Activated CD4-positive, alpha-beta memory T cell treated with anti-CD3 and anti-CD28 coated beads, Interleukin-2, amount 10 ng/mL, durations not matched to agents 7 days and 5 days (primary cell): ENCODE measurements at regions not wholly inside any gene's neighbourhood (a gene's known extent, or its start where the extent isn't known, plus 50 kb on each side); places are given as distances from the start of the nearest gene placed in this dataset.

ENCODE experiments used
- CTCF ChIA-PET: fragments of 350-600 bp; sonication (Branson Sonifier 250); formaldehyde crosslinking; loops from one replicate; lab custom pipeline; 2021; ENCODE audit warnings: antibody characterized with exemption, inconsistent platforms; lab: Charles Lee
- POLR2A ChIA-PET: fragments of 350-600 bp; sonication (Branson Sonifier 250); formaldehyde crosslinking; loops from one replicate; lab custom pipeline; 2021; ENCODE audit warnings: antibody characterized with exemption; lab: Charles Lee
- DNase-seq: peaks from one replicate; pipeline ENCODE4 v3.0.0-alpha.2; 2020
- H3K27ac Mint-ChIP-seq: one replicate; pipeline ENCODE4 v1.8.0; 2021; ENCODE audit warnings: mild to moderate bottlenecking, mixed read lengths
- H3K27me3 Mint-ChIP-seq: one replicate; pipeline ENCODE4 v1.8.0; 2021; ENCODE audit warnings: mixed read lengths
- H3K36me3 Mint-ChIP-seq: one replicate; pipeline ENCODE4 v1.8.0; 2021; ENCODE audit warnings: low read depth, mixed read lengths
- H3K4me1 Mint-ChIP-seq: one replicate; pipeline ENCODE4 v1.8.0; 2021; ENCODE audit warnings: mixed read lengths
- H3K4me3 Mint-ChIP-seq: one replicate; pipeline ENCODE4 v1.8.0; 2021; ENCODE audit warnings: mild to moderate bottlenecking, mixed read lengths
- H3K9me3 Mint-ChIP-seq: one replicate; pipeline ENCODE4 v1.8.0; 2021; ENCODE audit warnings: mixed read lengths

DNA sequence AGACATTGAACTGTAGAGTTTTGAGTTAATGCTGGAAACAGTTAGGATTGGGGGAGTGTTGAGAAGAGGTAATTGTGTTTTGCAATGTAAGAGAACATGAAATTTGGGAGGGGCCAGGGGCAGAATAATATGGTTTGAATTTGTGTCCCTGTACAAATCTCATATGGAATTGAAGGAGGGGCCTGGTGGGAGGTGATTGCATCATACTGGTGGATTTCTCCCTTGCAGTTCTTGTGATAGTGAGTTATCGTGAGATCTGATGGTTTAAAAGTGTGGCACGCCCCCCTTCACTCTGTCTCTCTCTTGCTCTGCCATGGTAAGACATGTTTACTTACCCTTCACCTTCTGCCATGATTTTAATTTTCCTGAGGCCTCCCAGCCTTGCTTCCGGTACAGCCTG lies 876.0 kb upstream of the FBXO33 start:
- Mint-ChIP-seq H3K4me3 (no peak overlapping the region), H3K4me1 (no peaks in the 10 kb centered on the region), H3K36me3 (no peaks in the 10 kb centered on the region), H3K27me3 (no peaks in the 10 kb centered on the region), H3K27ac (no peak overlapping the region), H3K9me3 (peaks cover 6% of the 10 kb centered on the region)
- ChIA-PET POLR2A (no interaction called here), CTCF (no interaction called here)
- DNase-seq = no peak

GRCh38 chr14:40296821-40297220 lies 864.6 kb upstream of the FBXO33 start:
- DNase-seq = no peak
- H3K27me3 Mint-ChIP-seq = no peaks in the 10 kb centered on the region
- ChIA-PET CTCF (no interaction called here), POLR2A (no interaction called here)
- H3K4me1 Mint-ChIP-seq = no peaks in the 10 kb centered on the region
- no peak overlapping the region for H3K27ac Mint-ChIP-seq
- H3K4me3 Mint-ChIP-seq = no peak overlapping the region
- H3K9me3 Mint-ChIP-seq = peaks cover 18% of the 10 kb centered on the region
- H3K36me3 Mint-ChIP-seq = no peaks in the 10 kb centered on the region

DNA sequence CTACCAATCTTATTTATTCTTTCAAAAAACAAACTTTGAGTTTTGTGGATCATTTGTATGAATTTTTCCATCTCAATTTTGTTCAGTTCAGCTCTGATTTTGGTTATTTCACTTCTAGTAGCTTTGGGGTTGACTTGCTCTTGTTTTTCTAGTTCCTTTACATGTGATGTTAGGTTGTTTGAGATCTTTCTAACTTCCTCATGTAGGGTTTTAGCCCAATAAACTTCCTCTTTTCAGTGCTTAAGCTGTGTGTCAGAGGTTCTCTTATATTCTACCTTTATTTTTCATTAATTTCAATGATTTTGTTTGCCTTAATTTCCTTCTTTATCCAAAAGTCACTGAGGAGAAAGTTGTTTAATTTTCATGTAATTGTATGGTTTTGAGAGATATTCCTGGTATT lies 860.4 kb upstream of the FBXO33 start:
- H3K9me3 Mint-ChIP-seq = peaks cover 18% of the 10 kb centered on the region
- H3K4me3 Mint-ChIP-seq = no peak overlapping the region
- no peaks in the 10 kb centered on the region for H3K27me3 Mint-ChIP-seq
- POLR2A ChIA-PET = no interaction called here
- DNase-seq = no peak
- no peaks in the 10 kb centered on the region for H3K4me1 Mint-ChIP-seq
- CTCF ChIA-PET = no interaction called here
- no peaks in the 10 kb centered on the region for H3K36me3 Mint-ChIP-seq
- no peak overlapping the region for H3K27ac Mint-ChIP-seq

DNA sequence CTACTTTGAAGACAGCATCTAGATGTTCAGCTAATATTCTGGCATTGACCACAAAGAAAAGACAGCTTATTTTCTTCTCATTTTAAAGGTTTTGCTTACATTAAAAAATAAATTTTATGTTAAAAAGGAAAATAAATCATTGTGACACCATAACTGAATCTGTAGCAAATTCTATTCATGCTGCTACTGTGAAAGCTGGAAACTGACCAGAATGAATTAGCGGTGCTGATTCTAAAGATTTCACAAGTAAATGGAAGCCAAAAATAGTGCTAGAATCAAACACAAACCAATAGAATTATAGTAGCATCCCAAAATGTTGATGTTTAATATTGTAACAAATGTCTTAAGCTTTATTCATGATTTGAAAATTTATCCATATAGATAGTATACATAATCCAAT lies 850.0 kb upstream of the FBXO33 start:
- H3K4me3 Mint-ChIP-seq = no peak overlapping the region
- no peak for DNase-seq
- H3K27ac Mint-ChIP-seq = no peak overlapping the region
- H3K27me3 Mint-ChIP-seq = no peaks in the 10 kb centered on the region
- no peaks in the 10 kb centered on the region for H3K36me3 Mint-ChIP-seq
- H3K4me1 Mint-ChIP-seq = no peaks in the 10 kb centered on the region
- H3K9me3 Mint-ChIP-seq = no peaks in the 10 kb centered on the region
- CTCF ChIA-PET = no interaction called here
- POLR2A ChIA-PET = no interaction called here

GRCh38 chr14:40280652-40281051 lies 848.4 kb upstream of the FBXO33 start:
- POLR2A ChIA-PET = no interaction called here
- Mint-ChIP-seq H3K9me3 (no peaks in the 10 kb centered on the region), H3K4me1 (no peaks in the 10 kb centered on the region), H3K36me3 (no peaks in the 10 kb centered on the region), H3K4me3 (no peak overlapping the region), H3K27ac (no peak overlapping the region), H3K27me3 (no peaks in the 10 kb centered on the region)
- CTCF ChIA-PET = no interaction called here
- DNase-seq = no peak

DNA sequence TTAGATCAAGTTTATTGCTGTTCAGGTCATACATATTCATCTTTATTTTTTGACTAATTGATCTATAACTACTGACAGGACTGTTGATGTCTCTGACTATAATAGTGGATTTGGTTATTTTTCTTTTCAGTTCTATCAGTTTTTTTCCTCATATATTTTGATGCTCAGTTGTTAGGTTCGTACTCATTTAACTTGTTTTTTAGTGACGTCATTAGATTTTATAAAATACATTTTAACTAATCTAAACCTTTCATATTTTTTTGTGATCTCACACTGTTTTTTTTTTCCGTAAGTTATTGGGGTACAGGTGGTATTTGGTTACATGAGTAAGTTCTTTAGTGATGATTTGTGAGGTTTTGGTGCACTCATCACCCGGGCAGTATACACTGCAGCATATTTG lies 841.2 kb upstream of the FBXO33 start:
- no peak overlapping the region for H3K4me3 Mint-ChIP-seq
- no peaks in the 10 kb centered on the region for H3K27me3 Mint-ChIP-seq
- H3K9me3 Mint-ChIP-seq = peaks cover 2% of the 10 kb centered on the region
- ChIA-PET CTCF (no interaction called here), POLR2A (no interaction called here)
- no peaks in the 10 kb centered on the region for H3K36me3 Mint-ChIP-seq
- H3K4me1 Mint-ChIP-seq = no peaks in the 10 kb centered on the region
- H3K27ac Mint-ChIP-seq = no peak overlapping the region
- DNase-seq = no peak

- Mint-ChIP-seq H3K9me3 (peaks cover 5% of the 10 kb centered on the region), H3K27me3 (no peaks in the 10 kb centered on the region), H3K36me3 (no peaks in the 10 kb centered on the region), H3K4me3 (no peak overlapping the region), H3K4me1 (no peaks in the 10 kb centered on the region), H3K27ac (no peak overlapping the region)
- ChIA-PET CTCF (interaction anchor here (0.6 kb wide), 1 partner anchor 844 kb away, joined by 3 read pairs; no protein-coding TSS in a partner anchor), POLR2A (no interaction called here)
- DNase-seq = no peak
Observed at GRCh38 chr14:40271480-40271879, 839.2 kb upstream of the FBXO33 start.

- Mint-ChIP-seq H3K27ac (no peak overlapping the region), H3K9me3 (peaks cover 8% of the 10 kb centered on the region), H3K4me3 (no peak overlapping the region), H3K36me3 (no peaks in the 10 kb centered on the region), H3K27me3 (no peaks in the 10 kb centered on the region), H3K4me1 (no peaks in the 10 kb centered on the region)
- DNase-seq = no peak
- ChIA-PET CTCF (no interaction called here), POLR2A (no interaction called here)
Observed at GRCh38 chr14:40269436-40269835, 837.2 kb upstream of the FBXO33 start.

GRCh38 chr14:40268236-40268635 lies 836.0 kb upstream of the FBXO33 start:
- Mint-ChIP-seq H3K4me1 (no peaks in the 10 kb centered on the region), H3K9me3 (peaks cover 6% of the 10 kb centered on the region), H3K27ac (no peak overlapping the region), H3K4me3 (no peak overlapping the region), H3K27me3 (no peaks in the 10 kb centered on the region), H3K36me3 (no peaks in the 10 kb centered on the region)
- no peak for DNase-seq
- ChIA-PET POLR2A (no interaction called here), CTCF (no interaction called here)

GRCh38 chr14:40265096-40265495 lies 832.9 kb upstream of the FBXO33 start:
- Mint-ChIP-seq H3K36me3 (no peaks in the 10 kb centered on the region), H3K4me1 (no peaks in the 10 kb centered on the region), H3K4me3 (no peak overlapping the region), H3K27ac (no peak overlapping the region), H3K9me3 (peaks cover 6% of the 10 kb centered on the region), H3K27me3 (no peaks in the 10 kb centered on the region)
- no peak for DNase-seq
- ChIA-PET CTCF (no interaction called here), POLR2A (no interaction called here)

DNA sequence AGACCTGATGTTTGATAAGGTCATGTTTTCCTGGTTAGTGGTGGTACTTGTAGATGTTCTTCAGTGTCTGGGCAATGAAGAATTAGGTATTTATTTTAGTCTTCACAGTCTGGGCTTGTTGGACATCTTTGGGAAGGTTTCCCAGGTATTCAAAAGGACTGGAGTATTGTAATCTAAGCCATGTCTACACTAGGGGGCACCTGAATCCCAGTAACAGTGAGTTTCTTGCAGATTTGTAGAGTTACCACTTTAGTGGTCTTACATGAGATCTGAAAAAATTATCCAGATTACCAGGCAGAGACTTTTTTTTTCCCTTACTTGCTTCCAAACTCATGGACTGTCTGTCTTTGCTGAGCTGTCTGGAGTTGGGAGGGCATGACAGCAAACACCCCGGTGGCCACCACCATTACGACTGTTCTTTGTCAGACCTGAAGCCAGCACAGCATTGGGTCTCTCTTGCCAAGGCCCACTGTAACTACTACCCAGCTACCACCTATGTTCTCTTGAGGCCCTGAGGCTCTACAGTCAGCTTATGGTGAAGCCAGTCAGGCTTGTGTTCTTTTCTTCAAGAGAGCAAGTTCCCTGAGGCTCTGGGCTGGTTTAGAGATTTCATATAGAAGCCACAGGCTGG lies 820.7 kb upstream of the FBXO33 start:
- no peak for DNase-seq
- no peaks in the 10 kb centered on the region for H3K4me1 Mint-ChIP-seq
- no peak overlapping the region for H3K27ac Mint-ChIP-seq
- H3K4me3 Mint-ChIP-seq = no peak overlapping the region
- H3K36me3 Mint-ChIP-seq = no peaks in the 10 kb centered on the region
- H3K9me3 Mint-ChIP-seq = peaks cover 2% of the 10 kb centered on the region
- no peaks in the 10 kb centered on the region for H3K27me3 Mint-ChIP-seq
- CTCF ChIA-PET = no interaction called here
- POLR2A ChIA-PET = no interaction called here

DNA sequence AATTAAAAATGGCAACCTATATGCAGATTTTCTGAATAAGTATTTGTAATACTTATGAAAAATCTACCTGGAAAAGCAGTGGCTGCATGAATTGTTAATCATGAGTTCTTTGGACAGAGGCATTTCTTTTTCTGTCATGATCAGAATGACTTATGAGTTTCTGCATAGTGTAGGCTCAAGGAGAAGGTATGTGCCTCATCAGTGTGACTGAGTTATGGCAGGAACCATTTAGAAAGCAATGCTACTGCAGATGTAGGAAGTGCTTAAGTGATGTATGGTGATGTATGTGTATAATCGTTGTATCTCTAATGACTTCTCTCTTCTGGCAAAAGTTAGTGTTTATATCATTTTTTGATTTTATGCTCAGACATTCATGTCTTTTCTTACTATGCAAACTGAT lies 816.4 kb upstream of the FBXO33 start:
- no peaks in the 10 kb centered on the region for H3K27me3 Mint-ChIP-seq
- H3K27ac Mint-ChIP-seq = no peak overlapping the region
- DNase-seq = no peak
- ChIA-PET CTCF (no interaction called here), POLR2A (no interaction called here)
- H3K4me1 Mint-ChIP-seq = no peaks in the 10 kb centered on the region
- H3K4me3 Mint-ChIP-seq = no peak overlapping the region
- peaks cover 2% of the 10 kb centered on the region for H3K9me3 Mint-ChIP-seq
- no peaks in the 10 kb centered on the region for H3K36me3 Mint-ChIP-seq

- Mint-ChIP-seq H3K9me3 (peaks cover under 1% of the 10 kb centered on the region), H3K27ac (no peak overlapping the region), H3K27me3 (no peaks in the 10 kb centered on the region), H3K36me3 (no peaks in the 10 kb centered on the region), H3K4me3 (no peak overlapping the region), H3K4me1 (no peaks in the 10 kb centered on the region)
- ChIA-PET CTCF (no interaction called here), POLR2A (no interaction called here)
- no peak for DNase-seq
Observed at GRCh38 chr14:40240245-40240859, 808.1 kb upstream of the FBXO33 start.

DNA sequence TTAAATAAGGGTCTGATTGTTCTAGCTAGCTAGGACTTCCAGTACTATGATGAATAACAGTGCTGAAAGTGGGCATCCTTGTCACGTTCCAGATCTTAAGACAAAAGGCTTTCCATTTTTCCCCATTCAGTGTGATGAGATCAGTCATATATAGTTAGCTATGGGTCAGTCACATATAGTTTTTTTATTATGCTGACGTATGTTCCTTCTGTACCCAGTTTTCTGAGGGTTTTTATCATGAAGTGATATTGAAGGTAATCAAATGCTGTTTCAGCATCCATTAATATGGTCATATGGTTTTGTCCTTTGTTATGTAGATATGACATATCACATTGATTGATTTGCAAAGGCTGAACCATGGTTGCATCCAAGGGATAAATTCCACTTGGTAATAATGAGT lies 800.1 kb upstream of the FBXO33 start:
- H3K9me3 Mint-ChIP-seq = peaks cover 15% of the 10 kb centered on the region
- POLR2A ChIA-PET = no interaction called here
- H3K27ac Mint-ChIP-seq = no peak overlapping the region
- no peaks in the 10 kb centered on the region for H3K4me1 Mint-ChIP-seq
- DNase-seq = no peak
- H3K27me3 Mint-ChIP-seq = no peaks in the 10 kb centered on the region
- H3K4me3 Mint-ChIP-seq = no peak overlapping the region
- no peaks in the 10 kb centered on the region for H3K36me3 Mint-ChIP-seq
- CTCF ChIA-PET = no interaction called here
